K562 (cell line): ENCODE measurements at regions not wholly inside any gene's neighbourhood (a gene's known extent, or its start where the extent isn't known, plus 50 kb on each side); places are given as distances from the start of the nearest gene placed in this dataset.

ENCODE experiments used
- ATAC-seq: fragments of 200-7000 bp; cut with Tn5 transposase; 3 replicates; pipeline ENCODE4 v1.9.1; 2020; ENCODE audit warnings: moderate library complexity
- BruUV-seq: library from RNA; stranded (reverse); fragments of 400-500 nt; replicated peaks from 2 replicates; lab custom pipeline; 2021; lab: Mats Ljungman, UMichigan
- CTCF ChIA-PET: fragments of 300-600 bp; formaldehyde crosslinking; extraction: SDS; loops from one replicate; lab custom pipeline; 2021; ENCODE audit warnings: low intra/inter-chr PET ratio; lab: Yijun Ruan, JAX
- POLR2A ChIA-PET: fragments of 300-600, 350-650 bp; sonication (Branson Sonifier 250); formaldehyde crosslinking; extraction: SDS; loops from one replicate; lab custom pipeline; 2021; ENCODE audit warnings: antibody characterized with exemption, inconsistent platforms; lab: Yijun Ruan, JAX
- DNase-seq, 4 experiments: peaks; one replicate each; pipeline versions ENCODE4 v3.0.0 to v3.0.0-alpha.2; 2011 to 2018; ENCODE audit warnings: low spot score in 3 of 4, mixed read lengths in 3 of 4; ENCODE audit errors: extremely low read depth in 1 of 4
- FAIRE-seq: peaks from 2 replicates; lab custom pipeline; 2011; peaks lifted over from hg19 to GRCh38; lab: Jason Lieb, UNC
- H2AFZ ChIP-seq: 2 replicates; pipeline ENCODE4 v1.6.0; 2011; ENCODE audit warnings: low read depth, low read length, control low read depth, inconsistent platforms
- H3K27ac ChIP-seq: fragments of 200-600 bp; 3 replicates; pipeline ENCODE4 v1.8.0; 2011; ENCODE audit warnings: low read depth, mild to moderate bottlenecking, control low read depth, inconsistent platforms, low read length, moderate library complexity, mixed read lengths; ENCODE audit errors: extremely low read depth
- H3K27me3 ChIP-seq, 2 experiments: fragments of 300-600 bp in 1 of 2; 2 replicates in 1 of 2; 3 replicates in 1 of 2; pipeline versions ENCODE4 v1.6.0 to v1.8.0; 2011; ENCODE audit warnings: inconsistent platforms in 2 of 2, low read length in 2 of 2, mild to moderate bottlenecking in 1 of 2, mixed read lengths in 1 of 2, moderate library complexity in 1 of 2; ENCODE audit not compliant: control insufficient read depth in 2 of 2, insufficient read depth in 2 of 2
- H3K36me3 ChIP-seq: fragments of 300-600 bp; 3 replicates; pipeline ENCODE4 v1.8.0; 2011; ENCODE audit warnings: mild to moderate bottlenecking, low read length, inconsistent platforms; ENCODE audit not compliant: control insufficient read depth, insufficient read depth
- H3K4me1 ChIP-seq, 2 experiments: fragments of 200-600 bp in 1 of 2; replicated peaks in 1 of 2; 2 replicates in 1 of 2; 3 replicates in 1 of 2; pipeline versions ENCODE4 v1.5.1 to v1.8.0; 2011; ENCODE audit warnings: inconsistent platforms in 2 of 2, low read length in 2 of 2, mild to moderate bottlenecking in 1 of 2, mixed read lengths in 1 of 2, moderate library complexity in 1 of 2; ENCODE audit not compliant: control insufficient read depth in 2 of 2, insufficient read depth in 2 of 2
- H3K4me2 ChIP-seq: 2 replicates; pipeline ENCODE4 v1.6.1; 2011; ENCODE audit warnings: low read length, control low read depth, inconsistent platforms, mixed read lengths; ENCODE audit not compliant: insufficient read depth
- H3K4me3 ChIP-seq: fragments of 200-600 bp; sonication (generic), shearing (Covaris generic); 2 replicates; pipeline ENCODE4 v1.5.1; 2016; ENCODE audit warnings: control low read depth, inconsistent platforms
- H3K79me2 ChIP-seq: fragments of 200-600 bp; 3 replicates; pipeline ENCODE4 v1.8.0; 2011; ENCODE audit warnings: low read length, inconsistent platforms; ENCODE audit not compliant: control insufficient read depth, insufficient read depth
- H3K9ac ChIP-seq, 2 experiments: 2 replicates each; pipeline versions ENCODE4 v1.6.0 to v1.6.1; 2011; ENCODE audit warnings: low read depth in 2 of 2, low read length in 2 of 2, control low read depth in 1 of 2, inconsistent platforms in 1 of 2, mild to moderate bottlenecking in 1 of 2, mixed read lengths in 1 of 2; ENCODE audit not compliant: insufficient read depth in 1 of 2
- H3K9me1 ChIP-seq: one replicate; pipeline ENCODE4 v1.6.0; 2011; ENCODE audit warnings: inconsistent platforms, mild to moderate bottlenecking, low read length, moderate library complexity; ENCODE audit not compliant: control insufficient read depth, insufficient read depth
- H3K9me3 ChIP-seq: replicated peaks from 2 replicates; pipeline ENCODE4 v1.5.1; 2011; ENCODE audit warnings: low read depth, low read length, inconsistent platforms; ENCODE audit not compliant: control insufficient read depth, insufficient read depth
- H4K20me1 ChIP-seq: replicated peaks from 2 replicates; pipeline ENCODE4 v1.6.1; 2011; ENCODE audit warnings: low read length, inconsistent platforms, mixed read lengths; ENCODE audit not compliant: control insufficient read depth, insufficient read depth
- ELK3 ChIP-seq: fragments of 450-650 bp; formaldehyde crosslinking; IDR thresholded peaks from 2 replicates; pipeline ENCODE4 v1.4.0; 2020; ENCODE audit warnings: mild to moderate bottlenecking
- GTF3C2 ChIP-seq: IDR thresholded peaks from 3 replicates; pipeline ENCODE4 v1.6.1; 2011; ENCODE audit warnings: borderline replicate concordance, mild to moderate bottlenecking, moderate library complexity; ENCODE audit not compliant: insufficient read length; ENCODE audit errors: extremely low read depth
- SMARCA5 ChIP-seq: fragments of 450-650 bp; IDR thresholded peaks from 2 replicates; pipeline ENCODE4 v1.6.1; 2016
- ZBTB40 ChIP-seq, 2 experiments: fragments of 450-650 bp in 1 of 2; sonication (generic) in 1 of 2; formaldehyde crosslinking in 1 of 2; IDR thresholded peaks; 2 replicates each; pipeline versions ENCODE4 v1.7.1 to v1.9.0; 2016 to 2022; ENCODE audit warnings: inconsistent platforms in 1 of 2, mild to moderate bottlenecking in 1 of 2, missing genetic modification reagents in 1 of 2
- WGBS: fragments of 100-300 bp; shearing (Covaris generic); methylation state at CpG from one replicate; pipeline ENCODE4 v1.1.6; 2016; ENCODE audit warnings: low coverage, mixed read lengths; ENCODE audit not compliant: insufficient coverage; ENCODE audit errors: missing lambda C conversion rate; 5-methylcytosine and 5-hydroxymethylcytosine counted together
- in situ Hi-C: fragments of 300-500 bp; cut with MboI; formaldehyde crosslinking; loops from 4 replicates; pipeline ENCODE4 v1.15.0; 2018; ENCODE audit warnings: inconsistent platforms, mixed read lengths
- intact Hi-C: fragments of 100-400 bp; cut with micrococcal nuclease; formaldehyde crosslinking; loops from 2 replicates; pipeline ENCODE4 v1.14.2; 2022
- TF ChIP-seq, protein P1 (sequence below): fragments of 450-650 bp; IDR thresholded peaks from 2 replicates; pipeline ENCODE4 v1.6.1; 2016; ENCODE audit warnings: missing biosample characterization, missing genetic modification characterization

DNA sequence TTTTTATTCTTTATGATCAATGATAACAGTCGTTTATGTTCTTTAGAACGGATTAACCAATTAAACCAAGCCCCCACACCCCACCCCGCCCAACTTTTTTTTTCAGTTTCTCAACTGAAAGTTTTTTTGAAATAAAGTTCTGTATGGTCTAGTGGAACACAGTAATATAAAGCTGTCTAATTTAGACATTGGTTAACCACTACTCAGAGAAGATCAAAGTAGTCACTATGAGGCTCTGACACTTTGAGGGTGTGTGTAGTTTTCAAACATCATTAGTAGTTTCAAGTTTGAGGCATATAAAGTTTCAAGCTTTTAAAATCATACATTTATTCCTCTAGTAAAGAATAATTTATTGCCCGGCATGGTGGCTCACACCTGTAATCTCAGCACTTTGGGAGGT, 413.2 kb downstream of the EFNB2 start:
- DNase-seq (no peak), FAIRE-seq (no peak), ATAC-seq (no peak)
- in situ Hi-C loops = no loop called here
- CTCF ChIA-PET = no interaction called here
- Histone ChIP-seq H3K4me1 (no peaks in the 10 kb centered on the region), H3K36me3 (no peaks in the 10 kb centered on the region), H3K9me3 (no peaks in the 10 kb centered on the region), H3K27ac (no peak overlapping the region), H3K9ac (no peak overlapping the region), H3K4me3 (no peak overlapping the region), H3K4me2 (no peak overlapping the region), H3K79me2 (no peaks in the 10 kb centered on the region), H3K9me1 (no peaks in the 10 kb centered on the region), H2AFZ (no peak overlapping the region), H4K20me1 (no peaks in the 10 kb centered on the region), H3K27me3 (no peaks in the 10 kb centered on the region)
- intact Hi-C loops = no loop called here
- WGBS = 14% methylated on average over 1 of the region's 4 CpGs
- POLR2A ChIA-PET = no interaction called here
- no TSS peak for BruUV-seq
- no peak for TF ChIP-seq ZBTB40 (IDR thresholded peaks at IDR 0.05)
- TF ChIP-seq ZBTB40 (CRISPR knock-in tag; IDR thresholded peaks at IDR 0.05) = no peak
- no peak for TF ChIP-seq GTF3C2
- no peak for TF ChIP-seq ELK3 (CRISPR knock-in tag)
- TF ChIP-seq SMARCA5 = no peak
- TF ChIP-seq, protein P1, sequence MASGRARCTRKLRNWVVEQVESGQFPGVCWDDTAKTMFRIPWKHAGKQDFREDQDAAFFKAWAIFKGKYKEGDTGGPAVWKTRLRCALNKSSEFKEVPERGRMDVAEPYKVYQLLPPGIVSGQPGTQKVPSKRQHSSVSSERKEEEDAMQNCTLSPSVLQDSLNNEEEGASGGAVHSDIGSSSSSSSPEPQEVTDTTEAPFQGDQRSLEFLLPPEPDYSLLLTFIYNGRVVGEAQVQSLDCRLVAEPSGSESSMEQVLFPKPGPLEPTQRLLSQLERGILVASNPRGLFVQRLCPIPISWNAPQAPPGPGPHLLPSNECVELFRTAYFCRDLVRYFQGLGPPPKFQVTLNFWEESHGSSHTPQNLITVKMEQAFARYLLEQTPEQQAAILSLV = no peak
